ENCODE measurements at regions not wholly inside any gene's neighbourhood (a gene's known extent, or its start where the extent isn't known, plus 50 kb on each side); places are given as distances from the start of the nearest gene placed in this dataset.

DNA sequence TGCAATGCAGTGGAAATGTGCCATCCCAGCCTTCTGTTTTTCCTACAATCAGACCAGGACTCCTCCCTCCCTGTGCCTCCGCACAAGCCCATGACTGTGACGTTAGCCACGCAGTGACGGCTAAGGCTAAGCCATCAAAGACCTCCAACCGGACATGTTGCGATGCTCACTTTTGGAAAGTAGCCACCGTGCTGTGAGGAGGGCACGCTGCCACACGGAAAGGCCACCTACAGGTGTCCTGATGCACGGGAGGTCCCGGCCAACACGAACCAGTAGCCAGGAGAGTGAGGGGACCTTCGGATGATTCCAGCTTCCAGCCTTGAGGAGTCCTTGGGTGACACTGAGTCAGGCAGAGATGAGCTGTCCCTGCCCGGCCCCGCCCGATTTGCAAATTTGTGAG lies 53.9 kb downstream of the FOXL1 start:
- TF ChIP-seq, protein P1, sequence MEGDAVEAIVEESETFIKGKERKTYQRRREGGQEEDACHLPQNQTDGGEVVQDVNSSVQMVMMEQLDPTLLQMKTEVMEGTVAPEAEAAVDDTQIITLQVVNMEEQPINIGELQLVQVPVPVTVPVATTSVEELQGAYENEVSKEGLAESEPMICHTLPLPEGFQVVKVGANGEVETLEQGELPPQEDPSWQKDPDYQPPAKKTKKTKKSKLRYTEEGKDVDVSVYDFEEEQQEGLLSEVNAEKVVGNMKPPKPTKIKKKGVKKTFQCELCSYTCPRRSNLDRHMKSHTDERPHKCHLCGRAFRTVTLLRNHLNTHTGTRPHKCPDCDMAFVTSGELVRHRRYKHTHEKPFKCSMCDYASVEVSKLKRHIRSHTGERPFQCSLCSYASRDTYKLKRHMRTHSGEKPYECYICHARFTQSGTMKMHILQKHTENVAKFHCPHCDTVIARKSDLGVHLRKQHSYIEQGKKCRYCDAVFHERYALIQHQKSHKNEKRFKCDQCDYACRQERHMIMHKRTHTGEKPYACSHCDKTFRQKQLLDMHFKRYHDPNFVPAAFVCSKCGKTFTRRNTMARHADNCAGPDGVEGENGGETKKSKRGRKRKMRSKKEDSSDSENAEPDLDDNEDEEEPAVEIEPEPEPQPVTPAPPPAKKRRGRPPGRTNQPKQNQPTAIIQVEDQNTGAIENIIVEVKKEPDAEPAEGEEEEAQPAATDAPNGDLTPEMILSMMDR (IDR thresholded peaks at IDR 0.05), result no peak
- no peak for TF ChIP-seq POLR2A (IDR thresholded peaks at IDR 0.05)

All from heart left ventricle (tissue), 13 donors.